NCI-H2171 treated with DMSO at 0.1 percent for 48 hours (cell line): ENCODE measurements at regions not wholly inside any gene's neighbourhood (a gene's known extent, or its start where the extent isn't known, plus 50 kb on each side); places are given as distances from the start of the nearest gene placed in this dataset.

Experiments used
- DNase-seq: peaks from one replicate; lab custom pipeline; 2025; lab: John Stamatoyannopoulos, UW

- no peak for DNase-seq
These were observed 710.6 kb upstream of the ID2 start for GRCh38 chr2:7971248-7971647.

DNA sequence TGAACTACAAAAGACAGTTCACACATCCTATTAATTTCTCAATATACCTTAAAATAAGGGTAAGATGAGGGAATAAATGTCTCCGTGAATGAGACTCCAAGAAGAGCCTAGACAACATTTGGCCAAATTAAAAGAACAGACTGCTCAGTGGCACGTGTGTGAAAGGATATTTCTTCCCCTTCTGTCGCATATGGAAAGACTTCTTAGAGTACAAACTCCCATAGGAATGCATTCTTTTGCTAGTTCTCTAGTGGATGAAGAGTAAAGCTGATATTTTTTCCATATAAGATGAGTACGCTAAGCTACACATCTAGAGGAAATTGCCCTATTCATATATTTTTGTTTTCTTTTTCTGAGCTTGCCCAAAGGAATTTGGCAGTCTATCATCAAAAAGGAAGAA is 710.0 kb upstream of the ID2 start:
- peak; percentile 45 for DNase-seq

DNA sequence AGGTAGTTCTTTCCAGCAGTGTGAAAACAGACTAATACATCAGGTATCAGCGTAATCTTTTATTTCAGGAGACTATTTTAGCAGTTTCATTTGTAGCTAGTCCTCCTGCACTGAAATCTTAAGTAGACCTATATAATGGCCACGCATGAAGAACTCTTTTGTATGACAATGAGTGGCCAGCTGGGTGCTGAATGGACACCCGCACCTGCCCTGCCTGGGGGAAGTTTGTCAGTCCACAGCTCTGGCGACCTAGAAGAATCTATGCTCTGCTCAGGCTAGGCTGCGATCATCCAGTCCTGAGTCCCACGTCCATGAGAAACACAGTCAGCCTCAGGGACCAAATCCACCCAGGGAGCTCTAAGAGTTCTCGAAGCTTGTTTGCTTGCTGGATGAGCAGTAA is 709.2 kb upstream of the ID2 start:
- no peak for DNase-seq

- no peak for DNase-seq
These were observed 707.9 kb upstream of the ID2 start for GRCh38 chr2:7973801-7974480.

GRCh38 chr2:7974936-7975335 is 706.9 kb upstream of the ID2 start:
- no peak for DNase-seq

GRCh38 chr2:7976206-7976605 is 705.6 kb upstream of the ID2 start:
- no peak for DNase-seq

DNA sequence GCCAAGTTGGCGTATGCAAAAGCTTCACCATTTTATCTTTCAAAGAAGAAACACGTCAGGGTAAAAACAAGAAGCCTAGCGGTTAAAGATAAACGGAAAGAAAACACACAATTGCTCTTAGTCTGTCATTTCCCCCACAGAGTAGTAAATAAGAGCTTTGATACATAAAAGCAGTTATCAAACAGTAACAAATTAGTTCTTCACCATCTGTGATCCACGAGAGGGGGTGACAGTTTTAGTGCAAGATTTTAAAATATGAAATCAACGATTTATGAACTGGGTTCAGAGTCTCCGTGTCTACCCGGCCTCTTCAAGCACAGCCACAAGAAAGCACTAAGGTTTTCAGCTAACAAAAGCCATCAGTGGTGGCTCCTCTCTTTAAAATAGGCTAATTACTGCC is 703.9 kb upstream of the ID2 start:
- no peak for DNase-seq

DNA sequence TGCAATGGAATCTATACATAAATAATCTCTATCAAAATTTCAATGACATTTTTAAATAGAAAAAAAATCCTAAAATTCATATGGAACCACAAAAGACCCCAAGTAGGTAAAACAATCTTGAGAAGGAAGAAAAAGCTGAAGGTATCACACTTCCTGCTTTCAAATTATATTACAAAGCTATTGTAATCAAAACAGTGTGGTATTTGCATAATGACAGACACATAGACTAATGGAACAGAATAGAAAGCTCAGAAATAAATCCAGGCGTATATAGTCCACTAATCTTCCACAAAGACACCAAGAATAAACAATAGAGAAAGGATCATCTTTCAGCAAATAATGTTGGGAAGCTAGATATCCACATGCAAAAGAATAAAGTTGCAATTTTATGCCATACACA is 699.8 kb upstream of the ID2 start:
- no peak for DNase-seq

- no peak for DNase-seq
These were observed 698.4 kb upstream of the ID2 start for GRCh38 chr2:7983451-7983850.

GRCh38 chr2:7983912-7984311 is 697.9 kb upstream of the ID2 start:
- DNase-seq: no peak

DNA sequence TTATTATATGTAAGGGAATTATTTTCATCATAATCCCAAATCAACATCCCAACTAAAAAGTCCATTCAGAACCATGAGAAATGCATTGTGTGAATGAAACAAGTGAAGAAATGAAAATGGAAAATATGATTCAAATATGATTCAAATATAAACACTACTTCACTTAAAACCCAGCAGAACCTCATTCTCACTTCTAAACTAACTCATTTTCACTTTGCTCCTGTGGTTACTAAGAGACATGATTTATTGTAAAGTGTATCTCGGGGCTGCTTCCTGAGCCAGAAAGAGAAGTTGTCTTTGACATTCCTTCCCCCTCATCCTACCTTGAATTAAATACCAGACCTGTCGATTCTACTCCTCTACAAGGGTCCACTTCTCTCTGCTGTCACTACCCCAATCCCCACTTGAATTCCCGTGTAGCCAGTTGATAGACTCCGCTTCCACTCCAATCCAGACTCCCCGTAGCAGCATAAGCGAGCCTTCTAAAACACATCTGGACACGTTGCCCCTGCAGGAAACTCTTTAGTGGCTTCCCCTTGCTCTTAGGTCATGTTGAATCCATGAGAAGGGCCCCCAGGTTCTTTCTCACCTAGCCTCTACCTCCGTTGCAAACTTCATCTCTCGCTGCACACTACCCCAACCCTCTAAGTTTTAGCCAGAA is 697.0 kb upstream of the ID2 start:
- no peak for DNase-seq

- DNase-seq: no peak
These were observed 695.4 kb upstream of the ID2 start for GRCh38 chr2:7986431-7986830.

DNA sequence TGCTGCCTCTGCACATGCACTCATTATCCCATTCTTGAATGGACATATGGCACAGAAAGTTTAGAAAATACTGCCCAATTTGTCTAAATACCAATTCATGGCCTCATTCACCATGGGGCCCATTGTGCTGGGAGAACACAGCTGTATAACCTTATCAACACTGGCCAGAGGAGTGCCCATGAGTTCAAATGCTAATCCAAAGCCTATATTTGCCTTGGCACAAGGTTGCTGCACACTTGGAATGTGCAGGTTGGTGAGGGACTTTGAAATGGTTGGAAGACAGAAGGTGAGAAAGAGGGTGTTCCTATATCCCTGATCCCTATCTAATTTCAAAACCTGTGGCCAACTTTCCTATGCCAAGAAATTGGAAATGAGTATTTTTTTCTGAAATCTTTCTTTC is 693.9 kb upstream of the ID2 start:
- no peak for DNase-seq

DNA sequence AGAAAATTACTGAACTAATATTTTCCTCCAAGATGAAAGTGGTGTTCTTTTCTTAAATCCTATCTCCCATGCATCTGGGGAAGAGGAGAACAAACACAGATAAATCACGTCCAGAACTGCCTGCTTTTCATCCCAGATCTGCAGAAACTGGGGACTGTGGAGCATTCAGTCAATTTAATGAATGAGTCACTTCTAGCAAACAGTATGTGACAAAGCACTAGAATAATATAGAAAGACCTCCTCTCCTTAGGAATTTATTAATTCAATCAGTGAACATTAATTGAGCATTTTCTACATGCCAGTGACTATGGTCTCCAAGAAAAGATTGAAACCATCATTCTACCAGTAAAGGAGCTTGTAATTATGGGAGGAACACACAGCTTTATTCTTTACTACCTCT is 693.4 kb upstream of the ID2 start:
- DNase-seq: no peak

DNA sequence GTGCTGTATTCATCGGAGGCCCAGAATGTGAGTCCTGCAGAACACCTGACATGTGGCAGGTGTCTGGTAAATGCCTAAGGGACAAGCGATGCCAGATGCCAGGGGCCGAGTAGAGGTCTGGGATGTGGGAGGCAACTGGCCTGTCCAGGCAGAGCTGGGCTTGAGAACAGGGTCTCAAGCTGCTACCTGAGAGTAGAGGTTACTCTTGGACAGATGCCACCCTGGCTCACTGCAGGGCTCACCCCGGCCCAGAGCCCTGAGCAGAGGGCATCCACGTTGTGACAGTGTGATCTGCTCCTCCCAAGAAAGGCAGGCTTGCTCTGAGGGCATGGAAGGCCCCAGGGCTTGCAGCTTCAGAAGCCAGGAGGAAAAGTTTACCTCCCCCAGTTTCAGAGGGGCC is 692.0 kb upstream of the ID2 start:
- DNase-seq: no peak

GRCh38 chr2:7992612-7993602 is 688.9 kb upstream of the ID2 start:
- DNase-seq: peak; percentile 46

DNA sequence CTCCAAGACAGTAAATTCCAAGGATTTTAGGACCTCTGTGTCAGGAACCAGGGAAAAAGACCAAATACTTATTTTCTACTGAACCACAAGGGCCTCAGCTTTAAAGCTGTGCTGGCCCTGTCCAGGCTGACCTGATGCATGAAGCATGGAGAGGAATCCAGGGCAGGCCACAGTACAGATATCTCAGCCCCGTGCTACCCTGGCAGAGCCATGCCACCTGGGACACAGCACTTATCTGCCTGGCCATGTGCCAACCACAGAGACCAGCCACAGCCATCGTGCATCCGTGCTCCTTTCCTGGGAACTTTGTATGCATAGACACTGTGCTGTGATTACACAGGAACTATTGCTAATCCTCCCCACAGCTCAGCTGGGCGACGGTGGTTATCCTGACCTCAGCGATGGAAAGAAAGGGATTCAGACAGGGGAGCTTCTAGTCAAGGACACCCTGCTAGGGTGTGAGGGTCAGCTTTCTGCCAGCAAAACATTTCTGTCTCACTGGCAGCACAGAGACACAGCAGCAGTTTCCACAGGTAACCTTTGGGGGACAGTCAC is 687.4 kb upstream of the ID2 start:
- DNase-seq: peak; percentile 66

GRCh38 chr2:7997279-7997678 is 684.6 kb upstream of the ID2 start:
- DNase-seq: no peak

GRCh38 chr2:7999683-8000476 is 682.0 kb upstream of the ID2 start:
- no peak for DNase-seq

DNA sequence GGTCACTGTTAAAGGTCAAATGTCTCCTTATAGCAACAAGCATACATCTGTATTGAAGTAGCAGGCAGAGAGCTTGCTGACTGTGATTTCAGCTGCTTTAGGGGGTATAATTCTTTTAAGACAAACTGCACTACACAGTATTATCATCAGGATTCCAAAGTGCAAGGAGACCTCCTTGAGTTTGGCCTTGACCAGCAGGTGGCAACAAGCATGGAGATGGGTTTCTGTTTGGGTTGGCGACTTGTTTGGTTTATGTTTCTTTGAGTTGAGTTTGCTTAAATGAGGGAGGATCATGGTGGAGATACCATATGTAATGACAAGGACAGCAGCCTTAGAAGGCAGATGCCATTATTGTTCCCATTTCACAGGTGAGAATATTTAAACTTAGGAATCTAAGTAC is 681.0 kb upstream of the ID2 start:
- DNase-seq: no peak

DNA sequence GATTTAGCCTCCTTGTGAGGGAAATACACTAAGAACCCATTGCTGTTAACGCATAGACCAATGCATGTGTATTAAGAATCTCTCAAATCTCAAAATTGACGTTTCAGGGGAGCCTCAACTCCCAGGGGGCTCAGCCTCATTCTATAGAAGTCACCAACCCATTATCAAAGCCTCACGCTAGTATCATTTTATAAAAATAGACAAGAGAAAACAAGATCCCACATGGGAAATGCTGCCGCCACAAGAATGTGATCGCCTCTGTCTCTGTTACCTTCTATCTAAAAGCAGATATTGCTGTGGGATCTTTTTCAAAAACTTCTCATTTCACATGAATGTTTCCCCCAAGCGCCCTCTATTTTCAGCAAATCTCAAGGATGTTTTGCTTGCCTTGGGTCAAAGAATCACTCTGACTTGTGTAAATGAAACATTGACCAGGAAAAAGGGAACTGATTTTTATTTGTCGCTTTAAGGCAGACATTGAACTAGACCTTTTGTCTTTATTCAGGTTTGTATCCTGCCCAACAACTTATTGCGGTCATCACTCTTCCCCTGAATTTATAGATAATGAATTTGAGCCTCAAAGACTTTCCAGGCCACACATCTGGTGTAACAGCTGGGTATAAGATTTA is 679.0 kb upstream of the ID2 start:
- no peak for DNase-seq
